Lung (tissue), 11 donors: ENCODE measurements at regions not wholly inside any gene's neighbourhood (a gene's known extent, or its start where the extent isn't known, plus 50 kb on each side); places are given as distances from the start of the nearest gene placed in this dataset.
A peak's percentile ranks its signal among the peaks of the same experiment; 100 is the strongest.

ENCODE experiments used
- ATAC-seq: fragments of 200-7000 bp; cut with Tn5 transposase; one replicate; pipeline ENCODE4 v1.9.1; 2020; ENCODE audit warnings: moderate number of reproducible peaks; ENCODE audit not compliant: insufficient read depth, low FRiP score
- DNase-seq, 3 donors: peaks; one replicate each; pipeline ENCODE4 v3.0.0-alpha.2; 2013 to 2017
- H3K27ac ChIP-seq, 2 donors: one replicate each; pipeline ENCODE4 v1.5.1; 2013; ENCODE audit warnings: mild to moderate bottlenecking in 2 of 2, moderate library complexity in 2 of 2, control low read depth in 1 of 2, inconsistent platforms in 1 of 2, low read depth in 1 of 2, low read length in 1 of 2
- H3K27me3 ChIP-seq, 3 donors: one replicate each; pipeline ENCODE4 v1.5.1; 2013; ENCODE audit warnings: low read length in 2 of 3; ENCODE audit not compliant: control insufficient read depth in 3 of 3, insufficient read depth in 3 of 3
- H3K36me3 ChIP-seq, 4 donors: one replicate each; pipeline ENCODE4 v1.5.1; 2013; ENCODE audit warnings: low read length in 4 of 4, mild to moderate bottlenecking in 1 of 4, moderate library complexity in 1 of 4; ENCODE audit not compliant: control insufficient read depth in 4 of 4, insufficient read depth in 4 of 4
- H3K4me1 ChIP-seq, 5 donors: one replicate each; pipeline ENCODE4 v1.5.1; 2013; ENCODE audit warnings: low read length in 5 of 5, mild to moderate bottlenecking in 2 of 5, moderate library complexity in 1 of 5; ENCODE audit not compliant: control insufficient read depth in 5 of 5, insufficient read depth in 5 of 5
- H3K4me3 ChIP-seq: one replicate; pipeline ENCODE4 v1.5.1; 2013; ENCODE audit warnings: mild to moderate bottlenecking, control low read depth, moderate library complexity
- H3K9ac ChIP-seq, 2 donors: one replicate each; pipeline ENCODE4 v1.5.1; 2013; ENCODE audit warnings: low read length in 2 of 2, control low read depth in 1 of 2; ENCODE audit not compliant: insufficient read depth in 1 of 2
- H3K9me3 ChIP-seq, 4 donors: one replicate each; pipeline ENCODE4 v1.5.1; 2013; ENCODE audit warnings: low read length in 3 of 4, mild to moderate bottlenecking in 1 of 4, moderate library complexity in 1 of 4; ENCODE audit not compliant: control insufficient read depth in 4 of 4, insufficient read depth in 3 of 4
- WGBS, 2 donors: extraction: QIAGEN DNeasy Blood & Tissue Kit; methylation state at CpG; one replicate each; pipeline ENCODE4 v1.1.7; 2013; 5-methylcytosine and 5-hydroxymethylcytosine counted together
- TF ChIP-seq, protein P1 (sequence below): IDR thresholded peaks from 2 replicates; pipeline ENCODE4 v1.5.1; 2012; ENCODE audit warnings: mild to moderate bottlenecking; ENCODE audit errors: control extremely low read depth, extremely low read depth
- donor health status: control.
- donor health status: control.
- donor health status: Bipolar disorder and iron deficiency.
- donor health status: healthy.
- donor health status: DM: yes; HTN: yes; CAD: no.

DNA sequence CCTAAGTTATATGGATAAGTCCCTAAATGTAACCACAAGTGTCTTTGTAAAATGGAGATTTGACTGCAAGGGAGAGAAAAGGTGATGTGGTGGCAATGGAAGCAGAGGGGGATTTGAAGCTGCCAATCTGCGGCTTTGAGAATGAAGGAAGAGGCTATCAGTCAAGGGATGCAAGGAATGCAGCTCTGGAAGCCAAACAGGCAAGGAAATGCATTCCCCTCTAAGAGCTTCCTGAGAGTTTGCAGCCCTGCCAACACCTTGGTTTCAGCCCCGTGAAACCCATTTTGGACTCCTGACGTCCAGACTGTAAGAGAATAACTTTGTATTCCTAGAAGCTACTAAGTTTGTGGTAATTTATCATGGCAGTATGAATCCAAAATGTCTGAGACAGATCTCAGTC is 167.3 kb upstream of the MPHOSPH6 start:
- no peaks in the 10 kb centered on the region for H3K36me3 ChIP-seq
- no peak overlapping the region for H3K4me3 ChIP-seq
- no peak overlapping the region for H3K27ac ChIP-seq
- H3K27me3 ChIP-seq = no peaks in the 10 kb centered on the region
- peaks cover 0 to 11% (median 0%) of the 10 kb centered on the region in 5 donors for H3K4me1 ChIP-seq
- WGBS, 2 donors = 43 to 58% methylated on average over 3 of the region's 3 CpGs
- DNase-seq = no peak
- H3K9ac ChIP-seq = no peak overlapping the region
- peaks cover 0 to 5% (median under 1%) of the 10 kb centered on the region in 4 donors for H3K9me3 ChIP-seq
- ATAC-seq = no peak
- TF ChIP-seq, protein P1, sequence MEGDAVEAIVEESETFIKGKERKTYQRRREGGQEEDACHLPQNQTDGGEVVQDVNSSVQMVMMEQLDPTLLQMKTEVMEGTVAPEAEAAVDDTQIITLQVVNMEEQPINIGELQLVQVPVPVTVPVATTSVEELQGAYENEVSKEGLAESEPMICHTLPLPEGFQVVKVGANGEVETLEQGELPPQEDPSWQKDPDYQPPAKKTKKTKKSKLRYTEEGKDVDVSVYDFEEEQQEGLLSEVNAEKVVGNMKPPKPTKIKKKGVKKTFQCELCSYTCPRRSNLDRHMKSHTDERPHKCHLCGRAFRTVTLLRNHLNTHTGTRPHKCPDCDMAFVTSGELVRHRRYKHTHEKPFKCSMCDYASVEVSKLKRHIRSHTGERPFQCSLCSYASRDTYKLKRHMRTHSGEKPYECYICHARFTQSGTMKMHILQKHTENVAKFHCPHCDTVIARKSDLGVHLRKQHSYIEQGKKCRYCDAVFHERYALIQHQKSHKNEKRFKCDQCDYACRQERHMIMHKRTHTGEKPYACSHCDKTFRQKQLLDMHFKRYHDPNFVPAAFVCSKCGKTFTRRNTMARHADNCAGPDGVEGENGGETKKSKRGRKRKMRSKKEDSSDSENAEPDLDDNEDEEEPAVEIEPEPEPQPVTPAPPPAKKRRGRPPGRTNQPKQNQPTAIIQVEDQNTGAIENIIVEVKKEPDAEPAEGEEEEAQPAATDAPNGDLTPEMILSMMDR = no peak

DNA sequence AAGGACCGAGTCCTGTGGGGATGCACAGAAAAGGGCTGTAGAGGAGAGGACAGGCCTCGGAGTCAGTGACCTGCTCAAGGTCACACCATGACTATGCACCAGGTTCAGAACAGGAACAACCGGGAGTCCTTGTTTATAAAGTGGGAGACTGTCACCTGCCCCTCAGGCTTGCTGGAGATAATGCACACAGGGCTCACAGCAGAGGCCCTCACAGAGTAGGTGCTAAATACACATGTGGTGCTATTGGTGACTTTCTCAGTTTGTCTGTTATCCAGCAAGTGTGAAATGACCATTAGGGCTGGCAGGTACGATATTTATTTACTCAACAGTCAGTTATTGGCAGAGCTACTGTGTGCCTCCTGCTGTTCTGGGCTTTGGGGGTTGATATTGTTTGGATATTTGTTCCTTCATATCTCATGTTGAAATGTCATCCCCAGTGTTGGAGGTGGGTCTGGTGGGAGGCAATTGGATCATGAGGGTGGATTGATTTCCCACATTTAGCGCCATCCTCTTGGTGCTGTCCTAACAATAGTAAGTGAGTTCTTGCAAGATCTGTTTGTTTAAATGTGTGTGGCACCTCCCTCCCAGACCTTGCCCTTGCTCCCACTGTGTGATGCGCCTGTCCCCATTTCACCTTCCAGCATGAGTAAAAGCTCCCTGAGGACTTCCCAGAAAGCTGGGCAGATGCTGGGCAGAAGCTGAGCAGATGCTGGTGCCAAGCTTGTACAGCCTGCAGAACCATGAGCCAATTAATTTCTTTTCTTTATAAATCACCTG is 162.1 kb upstream of the MPHOSPH6 start:
- TF ChIP-seq, protein P1 = no peak
- H3K27me3 ChIP-seq = no peaks in the 10 kb centered on the region
- DNase-seq = no peak
- H3K9ac ChIP-seq = no peak overlapping the region
- WGBS, 2 donors = 71 to 78% methylated on average over 6 of the region's 6 CpGs
- no peaks in the 10 kb centered on the region for H3K9me3 ChIP-seq
- H3K27ac ChIP-seq = no peak overlapping the region
- no peak overlapping the region for H3K4me3 ChIP-seq
- ATAC-seq = no peak
- H3K4me1 ChIP-seq = peaks cover 0 to 7% (median 2%) of the 10 kb centered on the region in 5 donors
- H3K36me3 ChIP-seq = no peaks in the 10 kb centered on the region

DNA sequence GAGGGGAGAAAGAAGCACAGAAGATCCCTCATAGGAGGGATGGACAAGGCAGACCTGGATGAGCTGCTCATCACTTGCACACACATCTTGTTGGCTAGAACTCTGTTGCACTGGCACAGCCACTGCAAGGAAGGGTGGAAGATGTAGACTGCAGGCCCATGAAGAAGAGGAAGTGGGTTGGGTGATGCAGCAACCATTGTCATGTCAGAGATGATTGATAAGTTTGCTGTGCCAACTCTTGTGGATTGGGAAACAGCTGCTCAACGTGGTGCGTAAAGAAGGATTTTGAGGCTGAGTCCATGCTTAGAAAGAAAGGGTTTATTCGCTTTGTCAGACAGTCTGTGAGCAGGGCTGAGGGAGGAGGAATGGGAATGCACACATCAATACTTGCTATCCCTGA is 161.4 kb upstream of the MPHOSPH6 start:
- no peaks in the 10 kb centered on the region for H3K9me3 ChIP-seq
- 41 to 55% methylated on average over 3 of the region's 3 CpGs for WGBS, 2 donors
- TF ChIP-seq, protein P1 = no peak
- DNase-seq (peak in 2 of 3 donors; percentile 13 to 54), ATAC-seq (no peak)
- H3K4me3 ChIP-seq = no peak overlapping the region
- H3K27ac ChIP-seq = no peak overlapping the region
- H3K9ac ChIP-seq = no peak overlapping the region
- no peaks in the 10 kb centered on the region for H3K27me3 ChIP-seq
- peaks cover 0 to 7% (median 0%) of the 10 kb centered on the region in 5 donors for H3K4me1 ChIP-seq
- H3K36me3 ChIP-seq = no peaks in the 10 kb centered on the region
